ENCODE measurements at regions not wholly inside any gene's neighbourhood (a gene's known extent, or its start where the extent isn't known, plus 50 kb on each side); places are given as distances from the start of the nearest gene placed in this dataset.

GRCh38 chr2:4838626-4839025, 853.6 kb upstream of the SOX11 start:
- no peaks in the 10 kb centered on the region for H3K36me3 ChIP-seq (ENCODE audit: insufficient read depth, low read length)
- H2AFZ ChIP-seq (ENCODE audit: low read length) = no peak overlapping the region
- H3K4me3 ChIP-seq (ENCODE audit: insufficient read depth, low read length) = no peak overlapping the region

GRCh38 chr2:4840791-4841190, 851.4 kb upstream of the SOX11 start:
- no peak for TF ChIP-seq CTCF (IDR thresholded peaks at IDR 0.05; ENCODE audit: extremely low read depth, low read depth, low read length)
- no peak overlapping the region for H3K4me3 ChIP-seq (ENCODE audit: insufficient read depth, low read length)
- H3K4me1 ChIP-seq (ENCODE audit: insufficient read depth, low read length) = no peaks in the 10 kb centered on the region
- no peak overlapping the region for H3K4me2 ChIP-seq (ENCODE audit: insufficient read depth, low read length)
- H3K79me2 ChIP-seq (ENCODE audit: insufficient read depth, low read length) = no peaks in the 10 kb centered on the region
- H3K27me3 ChIP-seq (ENCODE audit: insufficient read depth, low read length) = no peaks in the 10 kb centered on the region
- no peaks in the 10 kb centered on the region for H3K36me3 ChIP-seq (ENCODE audit: insufficient read depth, low read length)
- no peaks in the 10 kb centered on the region for H3K9me3 ChIP-seq (ENCODE audit: low read depth, low read length)
- no peak overlapping the region for H2AFZ ChIP-seq (ENCODE audit: low read length)
- no peak overlapping the region for H3K27ac ChIP-seq (ENCODE audit: low read depth, low read length)
- DNase-seq (ENCODE audit: insufficient read length, low spot score, missing footprints) = no peak
- no peaks in the 10 kb centered on the region for H4K20me1 ChIP-seq (ENCODE audit: insufficient read depth, low read length)

More at GRCh38 chr2:4838626-4839025, 853.6 kb upstream of the SOX11 start:
- DNase-seq (ENCODE audit: insufficient read length, low spot score, missing footprints) = no peak
- H3K4me1 ChIP-seq (ENCODE audit: insufficient read depth, low read length) = no peaks in the 10 kb centered on the region
- H3K79me2 ChIP-seq (ENCODE audit: insufficient read depth, low read length) = no peaks in the 10 kb centered on the region
- no peaks in the 10 kb centered on the region for H3K9me3 ChIP-seq (ENCODE audit: low read depth, low read length)
- H3K4me2 ChIP-seq (ENCODE audit: insufficient read depth, low read length) = no peak overlapping the region
- H3K27me3 ChIP-seq (ENCODE audit: insufficient read depth, low read length) = no peaks in the 10 kb centered on the region
- H4K20me1 ChIP-seq (ENCODE audit: insufficient read depth, low read length) = no peaks in the 10 kb centered on the region
- TF ChIP-seq CTCF (IDR thresholded peaks at IDR 0.05; ENCODE audit: extremely low read depth, low read depth, low read length) = no peak
- no peak overlapping the region for H3K27ac ChIP-seq (ENCODE audit: low read depth, low read length)

- no peaks in the 10 kb centered on the region for H3K79me2 ChIP-seq (ENCODE audit: insufficient read depth, low read length)
- H3K9me3 ChIP-seq (ENCODE audit: low read depth, low read length) = no peaks in the 10 kb centered on the region
- no peaks in the 10 kb centered on the region for H3K36me3 ChIP-seq (ENCODE audit: insufficient read depth, low read length)
- H3K4me3 ChIP-seq (ENCODE audit: insufficient read depth, low read length) = no peak overlapping the region
- no peaks in the 10 kb centered on the region for H3K4me1 ChIP-seq (ENCODE audit: insufficient read depth, low read length)
- DNase-seq (ENCODE audit: insufficient read length, low spot score, missing footprints) = no peak
- H3K27me3 ChIP-seq (ENCODE audit: insufficient read depth, low read length) = no peaks in the 10 kb centered on the region
- no peaks in the 10 kb centered on the region for H4K20me1 ChIP-seq (ENCODE audit: insufficient read depth, low read length)
- H2AFZ ChIP-seq (ENCODE audit: low read length) = no peak overlapping the region
- no peak overlapping the region for H3K4me2 ChIP-seq (ENCODE audit: insufficient read depth, low read length)
- no peak for TF ChIP-seq CTCF (IDR thresholded peaks at IDR 0.05; ENCODE audit: extremely low read depth, low read depth, low read length)
- H3K27ac ChIP-seq (ENCODE audit: low read depth, low read length) = no peak overlapping the region
These were observed 847.3 kb upstream of the SOX11 start for GRCh38 chr2:4844881-4845280.

- Histone ChIP-seq H3K9me3 (ENCODE audit: low read depth, low read length) (peaks cover 3% of the 10 kb centered on the region), H3K27ac (ENCODE audit: low read depth, low read length) (no peak overlapping the region), H2AFZ (ENCODE audit: low read length) (no peak overlapping the region), H3K79me2 (ENCODE audit: insufficient read depth, low read length) (no peaks in the 10 kb centered on the region), H3K4me1 (ENCODE audit: insufficient read depth, low read length) (no peaks in the 10 kb centered on the region), H3K4me2 (ENCODE audit: insufficient read depth, low read length) (no peak overlapping the region), H3K27me3 (ENCODE audit: insufficient read depth, low read length) (no peaks in the 10 kb centered on the region), H4K20me1 (ENCODE audit: insufficient read depth, low read length) (no peaks in the 10 kb centered on the region), H3K4me3 (ENCODE audit: insufficient read depth, low read length) (no peak overlapping the region), H3K36me3 (ENCODE audit: insufficient read depth, low read length) (no peaks in the 10 kb centered on the region)
- no peak for DNase-seq (ENCODE audit: insufficient read length, low spot score, missing footprints)
- TF ChIP-seq CTCF (IDR thresholded peaks at IDR 0.05; ENCODE audit: extremely low read depth, low read depth, low read length) = no peak
These were observed 830.2 kb upstream of the SOX11 start for GRCh38 chr2:4862031-4862430.
